Astrocyte of the spinal cord (primary cell): ENCODE measurements at regions not wholly inside any gene's neighbourhood (a gene's known extent, or its start where the extent isn't known, plus 50 kb on each side); places are given as distances from the start of the nearest gene placed in this dataset.

ENCODE experiments used
- DNase-seq: peaks from one replicate; pipeline ENCODE4 v3.0.0; 2011; ENCODE audit warnings: low read depth, low spot score
- H3K4me3 ChIP-seq: 2 replicates; pipeline ENCODE4 v1.5.1; 2011; ENCODE audit warnings: low read depth, mild to moderate bottlenecking, low read length, moderate library complexity
- CTCF ChIP-seq: IDR thresholded peaks from 2 replicates; pipeline ENCODE4 v1.5.1; 2012; ENCODE audit warnings: low read depth, mild to moderate bottlenecking, low read length, inconsistent platforms
- in situ Hi-C: cut with HindIII; loops from 2 replicates; pipeline ENCODE4 v1.10.0; 2017; ENCODE audit warnings: low sequenced_read_pairs

- in situ Hi-C loops = no loop called here
- DNase-seq = no peak
- no peak overlapping the region for H3K4me3 ChIP-seq
- no peak for TF ChIP-seq CTCF
These were observed 1521.6 kb downstream of the MAT2B start for GRCh38 chr5:165026971-165027370.

- H3K4me3 ChIP-seq = no peak overlapping the region
- no peak for DNase-seq
- in situ Hi-C loops = no loop called here
- no peak for TF ChIP-seq CTCF
These were observed 1522.9 kb downstream of the MAT2B start for GRCh38 chr5:165028356-165028755.

- H3K4me3 ChIP-seq = no peak overlapping the region
- peak; percentile 7 for DNase-seq
- TF ChIP-seq CTCF = peak; percentile 21
- in situ Hi-C loops = no loop called here
These were observed 1523.9 kb downstream of the MAT2B start for GRCh38 chr5:165029099-165029870.

- no peak for TF ChIP-seq CTCF
- in situ Hi-C loops = no loop called here
- DNase-seq = no peak
- no peak overlapping the region for H3K4me3 ChIP-seq
These were observed 1525.6 kb downstream of the MAT2B start for GRCh38 chr5:165030971-165031370.

- in situ Hi-C loops = no loop called here
- no peak for DNase-seq
- no peak overlapping the region for H3K4me3 ChIP-seq
- TF ChIP-seq CTCF = no peak
These were observed 1526.0 kb downstream of the MAT2B start for GRCh38 chr5:165031371-165031770.

GRCh38 chr5:165035520-165035919 is 1530.1 kb downstream of the MAT2B start:
- TF ChIP-seq CTCF = no peak
- in situ Hi-C loops = no loop called here
- H3K4me3 ChIP-seq = no peak overlapping the region
- no peak for DNase-seq
